ENCODE measurements at regions not wholly inside any gene's neighbourhood (a gene's known extent, or its start where the extent isn't known, plus 50 kb on each side); places are given as distances from the start of the nearest gene placed in this dataset.

- no peak overlapping the region for H3K4me3 ChIP-seq (ENCODE audit: low read depth, low read length)
- TF ChIP-seq CTCF (IDR thresholded peaks at IDR 0.05; ENCODE audit: low read depth, low read length), result no peak
- no peak for DNase-seq (ENCODE audit: low read depth, low spot score)
- in situ Hi-C loops (cut with HindIII; ENCODE audit: low sequenced_read_pairs), result no loop called here
These were observed 107.9 kb downstream of the PMAIP1 start for GRCh38 chr18:60007661-60008060.

- DNase-seq (ENCODE audit: low read depth, low spot score), result no peak
- in situ Hi-C loops (cut with HindIII; ENCODE audit: low sequenced_read_pairs), result no loop called here
- TF ChIP-seq CTCF (IDR thresholded peaks at IDR 0.05; ENCODE audit: low read depth, low read length), result no peak
These were observed 103.9 kb downstream of the PMAIP1 start for GRCh38 chr18:60003610-60004185.

GRCh38 chr18:59996370-59996966 is 96.7 kb downstream of the PMAIP1 start:
- in situ Hi-C loops (cut with HindIII; ENCODE audit: low sequenced_read_pairs), result no loop called here
- DNase-seq (ENCODE audit: low read depth, low spot score), result peak; percentile 66
- TF ChIP-seq CTCF (IDR thresholded peaks at IDR 0.05; ENCODE audit: low read depth, low read length), result peak; percentile 87

More at GRCh38 chr18:60003610-60004185, 103.9 kb downstream of the PMAIP1 start:
- no peak overlapping the region for H3K4me3 ChIP-seq (ENCODE audit: low read depth, low read length)

GRCh38 chr18:59994357-59994756 is 94.6 kb downstream of the PMAIP1 start:
- in situ Hi-C loops (cut with HindIII; ENCODE audit: low sequenced_read_pairs), result no loop called here
- H3K4me3 ChIP-seq (ENCODE audit: low read depth, low read length), result no peak overlapping the region
- peak; percentile 28 for DNase-seq (ENCODE audit: low read depth, low spot score)
- peak; percentile 39 for TF ChIP-seq CTCF (IDR thresholded peaks at IDR 0.05; ENCODE audit: low read depth, low read length)

More at GRCh38 chr18:59996370-59996966, 96.7 kb downstream of the PMAIP1 start:
- no peak overlapping the region for H3K4me3 ChIP-seq (ENCODE audit: low read depth, low read length)

- in situ Hi-C loops (cut with HindIII; ENCODE audit: low sequenced_read_pairs), result no loop called here
- no peak for TF ChIP-seq CTCF (IDR thresholded peaks at IDR 0.05; ENCODE audit: low read depth, low read length)
- no peak for DNase-seq (ENCODE audit: low read depth, low spot score)
- no peak overlapping the region for H3K4me3 ChIP-seq (ENCODE audit: low read depth, low read length)
These were observed 93.8 kb downstream of the PMAIP1 start for GRCh38 chr18:59993560-59993959.

GRCh38 chr18:59990121-59990823 is 90.5 kb downstream of the PMAIP1 start:
- in situ Hi-C loops (cut with HindIII; ENCODE audit: low sequenced_read_pairs), result no loop called here
- DNase-seq (ENCODE audit: low read depth, low spot score), result peak; percentile 28
- TF ChIP-seq CTCF (IDR thresholded peaks at IDR 0.05; ENCODE audit: low read depth, low read length), result no peak
- no peak overlapping the region for H3K4me3 ChIP-seq (ENCODE audit: low read depth, low read length)
